CD14-positive monocyte (primary cell): ENCODE measurements at regions not wholly inside any gene's neighbourhood (a gene's known extent, or its start where the extent isn't known, plus 50 kb on each side); places are given as distances from the start of the nearest gene placed in this dataset.

Source experiments
- DNase-seq, 3 donors: peaks; one replicate each; pipeline ENCODE4 v3.0.0-alpha.2; 2011 to 2022
- H2AFZ ChIP-seq: 2 replicates; pipeline ENCODE4 v1.6.0; 2012; ENCODE audit warnings: mild to moderate bottlenecking, low read depth, low read length, inconsistent platforms; ENCODE audit not compliant: insufficient read depth, poor library complexity, severe bottlenecking
- H3K27ac ChIP-seq, 2 donors: 1 replicate in 1 of 2; 2 replicates in 1 of 2; pipeline ENCODE4 v1.5.1; 2012 to 2013; ENCODE audit warnings: low read length in 2 of 2, control low read depth in 1 of 2, inconsistent platforms in 1 of 2, low read depth in 1 of 2, mild to moderate bottlenecking in 1 of 2
- H3K27me3 ChIP-seq, 2 donors: one replicate each; pipeline versions ENCODE4 v1.6.0 to v1.6.1; 2011 to 2013; ENCODE audit warnings: low read length in 2 of 2; ENCODE audit not compliant: control insufficient read depth in 2 of 2, insufficient read depth in 2 of 2
- H3K36me3 ChIP-seq, 2 donors: replicated peaks in 1 of 2; 1 replicate in 1 of 2; 2 replicates in 1 of 2; pipeline versions ENCODE4 v1.5.1 to v1.6.1; 2012 to 2013; ENCODE audit warnings: low read length in 2 of 2, control low read depth in 1 of 2, inconsistent platforms in 1 of 2, mild to moderate bottlenecking in 1 of 2; ENCODE audit not compliant: insufficient read depth in 2 of 2, control insufficient read depth in 1 of 2
- H3K4me1 ChIP-seq, 2 donors: 1 replicate in 1 of 2; 2 replicates in 1 of 2; pipeline versions ENCODE4 v1.5.1 to v1.6.1; 2012 to 2013; ENCODE audit warnings: low read length in 2 of 2, control low read depth in 1 of 2, inconsistent platforms in 1 of 2, mild to moderate bottlenecking in 1 of 2, moderate library complexity in 1 of 2; ENCODE audit not compliant: insufficient read depth in 2 of 2, control insufficient read depth in 1 of 2
- H3K4me2 ChIP-seq: replicated peaks from 2 replicates; pipeline ENCODE3; 2012; ENCODE audit warnings: low read length, moderate library complexity, mild to moderate bottlenecking; ENCODE audit not compliant: poor library complexity, severe bottlenecking; ENCODE audit errors: extremely low read depth
- H3K4me3 ChIP-seq, 3 experiments: fragments of 200-600 bp in 1 of 3; sonication (generic) in 1 of 3; replicated peaks in 1 of 3; 1 replicate in 2 of 3; 2 replicates in 1 of 3; pipeline ENCODE4 v1.5.1; 2011 to 2013; ENCODE audit warnings: low read length in 3 of 3, mild to moderate bottlenecking in 3 of 3, control low read depth in 2 of 3, low read depth in 2 of 3, inconsistent platforms in 1 of 3, moderate library complexity in 1 of 3
- H3K79me2 ChIP-seq: 2 replicates; pipeline ENCODE4 v1.6.0; 2012; ENCODE audit warnings: mild to moderate bottlenecking, control low read depth, inconsistent platforms, low read length, moderate library complexity; ENCODE audit not compliant: insufficient read depth
- H3K9ac ChIP-seq: 2 replicates; pipeline ENCODE4 v1.6.0; 2017; ENCODE audit warnings: low read length, mild to moderate bottlenecking; ENCODE audit not compliant: insufficient read depth, poor library complexity, severe bottlenecking
- H3K9me3 ChIP-seq, 2 donors: replicated peaks in 1 of 2; 1 replicate in 1 of 2; 2 replicates in 1 of 2; pipeline versions ENCODE4 v1.5.1 to v1.6.1; 2012 to 2013; ENCODE audit warnings: low read length in 2 of 2, control low read depth in 1 of 2; ENCODE audit not compliant: control insufficient read depth in 1 of 2, insufficient read depth in 1 of 2
- H4K20me1 ChIP-seq: 2 replicates; pipeline ENCODE4 v1.6.0; 2012; ENCODE audit warnings: mild to moderate bottlenecking, low read length, control low read depth, moderate library complexity; ENCODE audit not compliant: insufficient read depth
- H3K27ac Mint-ChIP-seq, 7 donors: one replicate each; pipeline ENCODE4 v1.8.0; 2020; ENCODE audit warnings: mild to moderate bottlenecking in 7 of 7, mixed read lengths in 7 of 7, moderate library complexity in 6 of 7, inconsistent platforms in 2 of 7
- H3K27me3 Mint-ChIP-seq, 3 donors: one replicate each; pipeline ENCODE4 v1.8.0; 2021 to 2022; ENCODE audit warnings: low read depth in 3 of 3, mild to moderate bottlenecking in 3 of 3, mixed read lengths in 3 of 3, moderate library complexity in 3 of 3, inconsistent platforms in 1 of 3
- H3K36me3 Mint-ChIP-seq, 2 donors: one replicate each; pipeline ENCODE4 v1.8.0; 2020; ENCODE audit warnings: mixed read lengths in 2 of 2, inconsistent platforms in 1 of 2, mild to moderate bottlenecking in 1 of 2
- H3K4me1 Mint-ChIP-seq: one replicate; pipeline ENCODE4 v1.8.0; 2020; ENCODE audit warnings: mild to moderate bottlenecking, mixed read lengths
- H3K4me3 Mint-ChIP-seq, 2 donors: one replicate each; pipeline ENCODE4 v1.8.0; 2020; ENCODE audit warnings: mild to moderate bottlenecking in 2 of 2, mixed read lengths in 2 of 2, moderate library complexity in 1 of 2
- H3K9me3 Mint-ChIP-seq, 7 donors: one replicate each; pipeline ENCODE4 v1.8.0; 2020 to 2022; ENCODE audit warnings: mixed read lengths in 7 of 7, mild to moderate bottlenecking in 6 of 7, moderate library complexity in 6 of 7, inconsistent platforms in 2 of 7
- CTCF ChIP-seq: fragments of 200-600 bp; IDR thresholded peaks from one replicate; pipeline ENCODE4 v1.8.0; 2022; ENCODE audit warnings: antibody characterized with exemption, mild to moderate bottlenecking
- WGBS: methylation state at CpG from one replicate; pipeline ENCODE4 v1.1.5; 2013; ENCODE audit warnings: missing lambda C conversion rate; ENCODE audit not compliant: insufficient coverage; 5-methylcytosine and 5-hydroxymethylcytosine counted together
- intact Hi-C, 2 donors: fragments of 100-400 bp; cut with micrococcal nuclease; formaldehyde crosslinking; loops; one replicate each; pipeline versions ENCODE4 v1.15.0 to v1.15.1; 2023

GRCh38 chr3:177374323-177374722 lies 177.0 kb upstream of the TBL1XR1 start:
- H3K4me1 ChIP-seq: no peaks in the 10 kb centered on the region
- 100% methylated on average over 2 of the region's 3 CpGs for WGBS
- H3K36me3 ChIP-seq: no peaks in the 10 kb centered on the region
- no peak for TF ChIP-seq CTCF
- H3K27me3 ChIP-seq: no peaks in the 10 kb centered on the region
- DNase-seq: no peak
- Mint-ChIP-seq H3K4me1 (no peaks in the 10 kb centered on the region), H3K9me3 (peaks cover 0 to under 1% (median 0%) of the 10 kb centered on the region in 7 donors), H3K27me3 (peaks cover 0 to 3% (median 2%) of the 10 kb centered on the region in 3 donors), H3K27ac (no peak overlapping the region), H3K36me3 (no peaks in the 10 kb centered on the region), H3K4me3 (no peak overlapping the region)
- no peaks in the 10 kb centered on the region for H3K9me3 ChIP-seq
- H4K20me1 ChIP-seq: no peaks in the 10 kb centered on the region
- no peak overlapping the region for H3K4me2 ChIP-seq
- no peak overlapping the region for H2AFZ ChIP-seq
- H3K9ac ChIP-seq: no peak overlapping the region
- intact Hi-C loops: no loop called here
- no peak overlapping the region for H3K4me3 ChIP-seq
- no peaks in the 10 kb centered on the region for H3K79me2 ChIP-seq
- no peak overlapping the region for H3K27ac ChIP-seq

GRCh38 chr3:177375316-177375715 lies 178.0 kb upstream of the TBL1XR1 start:
- H3K9ac ChIP-seq: no peak overlapping the region
- no peaks in the 10 kb centered on the region for H3K79me2 ChIP-seq
- Mint-ChIP-seq H3K4me1 (no peaks in the 10 kb centered on the region), H3K9me3 (peaks cover under 1 to 5% (median 3%) of the 10 kb centered on the region in 7 donors), H3K4me3 (no peak overlapping the region), H3K27me3 (peaks cover 0 to 3% (median 2%) of the 10 kb centered on the region in 3 donors), H3K36me3 (no peaks in the 10 kb centered on the region), H3K27ac (no peak overlapping the region)
- H2AFZ ChIP-seq: no peak overlapping the region
- no peak overlapping the region for H3K27ac ChIP-seq
- TF ChIP-seq CTCF: no peak
- 100% methylated on average over 1 of the region's 3 CpGs for WGBS
- no peak overlapping the region for H3K4me3 ChIP-seq
- no peaks in the 10 kb centered on the region for H3K36me3 ChIP-seq
- H4K20me1 ChIP-seq: no peaks in the 10 kb centered on the region
- DNase-seq: no peak
- intact Hi-C loops: no loop called here
- no peaks in the 10 kb centered on the region for H3K27me3 ChIP-seq
- no peaks in the 10 kb centered on the region for H3K9me3 ChIP-seq
- H3K4me2 ChIP-seq: no peak overlapping the region
- no peaks in the 10 kb centered on the region for H3K4me1 ChIP-seq
